ENCODE measurements at regions not wholly inside any gene's neighbourhood (a gene's known extent, or its start where the extent isn't known, plus 50 kb on each side); places are given as distances from the start of the nearest gene placed in this dataset.

GRCh38 chr6:160921095-160921494, 70.5 kb upstream of the MAP3K4 start:
- intact Hi-C loops (cut with micrococcal nuclease; ENCODE audit: unreplicated experiment) (no loop called here), in situ Hi-C loops (cut with MboI) (no loop called here)
- ATAC-seq (no peak), DNase-seq (ENCODE audit: low read depth, low spot score) (no peak), FAIRE-seq (no peak)
- H3K36me3 ChIP-seq (ENCODE audit: control insufficient read depth in 2 of 2, insufficient read depth in 2 of 2, low read length in 1 of 2), result no peaks in the 10 kb centered on the region
- no peak overlapping the region for H3K9ac ChIP-seq (ENCODE audit: control insufficient read depth, insufficient read depth, low read length)
- TF ChIP-seq E4F1 (IDR thresholded peaks at IDR 0.05; ENCODE audit: borderline replicate concordance, partially characterized antibody), result no peak
- TF ChIP-seq POU2F2 (IDR thresholded peaks at IDR 0.05; ENCODE audit: borderline replicate concordance, low read depth, low read length), result no peak
- TF ChIP-seq TAF1 (IDR thresholded peaks at IDR 0.05; ENCODE audit: borderline replicate concordance, low read depth, low read length), result no peak
- TF ChIP-seq, protein P1, sequence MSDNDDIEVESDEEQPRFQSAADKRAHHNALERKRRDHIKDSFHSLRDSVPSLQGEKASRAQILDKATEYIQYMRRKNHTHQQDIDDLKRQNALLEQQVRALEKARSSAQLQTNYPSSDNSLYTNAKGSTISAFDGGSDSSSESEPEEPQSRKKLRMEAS (IDR thresholded peaks at IDR 0.05; ENCODE audit: low read depth, low read length), result no peak
- H3K27me3 ChIP-seq (replicated peaks in 1 of 2; ENCODE audit: control insufficient read depth in 2 of 2, insufficient read depth in 2 of 2, low read length in 1 of 2), result no peaks in the 10 kb centered on the region
- RAD21 ChIA-PET (ENCODE audit: unreplicated experiment), result interaction anchor here (0.9 kb wide), 1 partner anchor 9 kb away, joined by 3 read pairs; no protein-coding TSS in a partner anchor
- H3K9me3 ChIP-seq (replicated peaks; ENCODE audit: control insufficient read depth, insufficient read depth, low read length), result no peaks in the 10 kb centered on the region
- H3K4me2 ChIP-seq (ENCODE audit: control insufficient read depth, insufficient read depth), result no peak overlapping the region
- H3K4me1 ChIP-seq (ENCODE audit: control insufficient read depth, insufficient read depth, low read length), result no peaks in the 10 kb centered on the region
- no peaks in the 10 kb centered on the region for H4K20me1 ChIP-seq (ENCODE audit: control insufficient read depth, insufficient read depth)
- H3K27ac ChIP-seq (ENCODE audit: control insufficient read depth, insufficient read depth), result no peak overlapping the region
- CTCF ChIA-PET, result no interaction called here
- WGBS (ENCODE audit: insufficient coverage, insufficient replicate concordance, low lambda C conversion rate, missing lambda C conversion rate), result 30% methylated on average over 3 of the region's 3 CpGs
- no peak overlapping the region for H2AFZ ChIP-seq (ENCODE audit: control insufficient read depth, low read depth, low read length)
- no peaks in the 10 kb centered on the region for H3K79me2 ChIP-seq (ENCODE audit: control insufficient read depth, insufficient read depth, low read length)
- no TSS peak for BruUV-seq (replicated peaks)
- POLR2A ChIA-PET, result interaction anchor here (0.6 kb wide), 1 partner anchor 319 kb away, joined by 4 read pairs; no protein-coding TSS in a partner anchor
- SMC1A ChIA-PET (ENCODE audit: uncharacterized antibody, unreplicated experiment), result interaction anchor here (1.4 to 2.4 kb wide), 3 partner anchors 9 to 450 kb away, joined by 3 to 5 read pairs (median 5); no protein-coding TSS in a partner anchor
- H3K4me3 ChIP-seq, result no peak overlapping the region

Data from GM12878 (cell line).